ENCODE measurements at regions not wholly inside any gene's neighbourhood (a gene's known extent, or its start where the extent isn't known, plus 50 kb on each side); places are given as distances from the start of the nearest gene placed in this dataset.

GRCh38 chr6:126204126-126204525 lies 135.8 kb upstream of the CENPW start:
- H3K27ac ChIP-seq (ENCODE audit: low read depth, low read length, poor library complexity, severe bottlenecking): no peak overlapping the region
- no peaks in the 10 kb centered on the region for H4K20me1 ChIP-seq (ENCODE audit: insufficient read depth, low read length)
- no peaks in the 10 kb centered on the region for H3K27me3 ChIP-seq (ENCODE audit: insufficient read depth, low read length)
- TF ChIP-seq EZH2 (IDR thresholded peaks at IDR 0.05; ENCODE audit: borderline replicate concordance, low read length): no peak
- TF ChIP-seq, protein P1, sequence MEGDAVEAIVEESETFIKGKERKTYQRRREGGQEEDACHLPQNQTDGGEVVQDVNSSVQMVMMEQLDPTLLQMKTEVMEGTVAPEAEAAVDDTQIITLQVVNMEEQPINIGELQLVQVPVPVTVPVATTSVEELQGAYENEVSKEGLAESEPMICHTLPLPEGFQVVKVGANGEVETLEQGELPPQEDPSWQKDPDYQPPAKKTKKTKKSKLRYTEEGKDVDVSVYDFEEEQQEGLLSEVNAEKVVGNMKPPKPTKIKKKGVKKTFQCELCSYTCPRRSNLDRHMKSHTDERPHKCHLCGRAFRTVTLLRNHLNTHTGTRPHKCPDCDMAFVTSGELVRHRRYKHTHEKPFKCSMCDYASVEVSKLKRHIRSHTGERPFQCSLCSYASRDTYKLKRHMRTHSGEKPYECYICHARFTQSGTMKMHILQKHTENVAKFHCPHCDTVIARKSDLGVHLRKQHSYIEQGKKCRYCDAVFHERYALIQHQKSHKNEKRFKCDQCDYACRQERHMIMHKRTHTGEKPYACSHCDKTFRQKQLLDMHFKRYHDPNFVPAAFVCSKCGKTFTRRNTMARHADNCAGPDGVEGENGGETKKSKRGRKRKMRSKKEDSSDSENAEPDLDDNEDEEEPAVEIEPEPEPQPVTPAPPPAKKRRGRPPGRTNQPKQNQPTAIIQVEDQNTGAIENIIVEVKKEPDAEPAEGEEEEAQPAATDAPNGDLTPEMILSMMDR (IDR thresholded peaks at IDR 0.05; ENCODE audit: low read length): no peak
- no peaks in the 10 kb centered on the region for H3F3A ChIP-seq (ENCODE audit: insufficient read depth, low read length)
- no peaks in the 10 kb centered on the region for H3K4me1 ChIP-seq (ENCODE audit: insufficient read depth, low read length, severe bottlenecking)
- H3K9me2 ChIP-seq (ENCODE audit: low read depth, low read length): no peaks in the 10 kb centered on the region
- no peaks in the 10 kb centered on the region for H3K9me3 ChIP-seq (ENCODE audit: low read length)
- H3K4me2 ChIP-seq (ENCODE audit: low read length): no peak overlapping the region
- no peak overlapping the region for H3K9ac ChIP-seq (ENCODE audit: low read length)
- no peak overlapping the region for H2AFZ ChIP-seq (ENCODE audit: low read length)
- H3K4me3 ChIP-seq (ENCODE audit: low read depth, low read length, poor library complexity, severe bottlenecking): no peak overlapping the region
- H3K36me3 ChIP-seq (ENCODE audit: insufficient read depth, low read length): no peaks in the 10 kb centered on the region
- no peaks in the 10 kb centered on the region for H3K79me2 ChIP-seq (ENCODE audit: insufficient read depth, low read length)

DNA sequence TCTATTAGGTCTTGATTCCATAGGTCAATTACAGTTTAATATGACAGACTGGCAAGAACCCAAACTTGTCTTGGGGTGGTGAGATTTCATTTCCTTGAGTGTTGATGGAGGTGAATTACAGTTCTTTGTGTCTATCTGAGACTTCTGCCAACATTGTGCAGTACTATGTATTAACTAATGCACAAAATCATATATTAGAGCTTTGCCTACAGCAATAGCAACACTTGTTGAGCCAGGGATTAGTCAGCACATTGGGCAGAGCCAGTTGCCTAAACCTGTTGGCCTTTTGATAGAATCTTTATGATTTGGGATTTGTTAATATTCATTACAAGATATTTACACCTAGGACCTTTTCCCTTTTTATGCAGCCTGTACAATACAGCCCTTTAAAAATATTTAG lies 135.3 kb upstream of the CENPW start:
- Histone ChIP-seq H4K20me1 (ENCODE audit: insufficient read depth, low read length) (no peaks in the 10 kb centered on the region), H3K9me2 (ENCODE audit: low read depth, low read length) (no peaks in the 10 kb centered on the region), H3K4me3 (ENCODE audit: low read depth, low read length, poor library complexity, severe bottlenecking) (no peak overlapping the region), H3K27ac (ENCODE audit: low read depth, low read length, poor library complexity, severe bottlenecking) (no peak overlapping the region), H3K36me3 (ENCODE audit: insufficient read depth, low read length) (no peaks in the 10 kb centered on the region), H2AFZ (ENCODE audit: low read length) (no peak overlapping the region), H3K4me1 (ENCODE audit: insufficient read depth, low read length, severe bottlenecking) (no peaks in the 10 kb centered on the region), H3K9ac (ENCODE audit: low read length) (no peak overlapping the region), H3K9me3 (ENCODE audit: low read length) (no peaks in the 10 kb centered on the region), H3K27me3 (ENCODE audit: insufficient read depth, low read length) (no peaks in the 10 kb centered on the region), H3K4me2 (ENCODE audit: low read length) (no peak overlapping the region), H3F3A (ENCODE audit: insufficient read depth, low read length) (no peaks in the 10 kb centered on the region), H3K79me2 (ENCODE audit: insufficient read depth, low read length) (no peaks in the 10 kb centered on the region)
- TF ChIP-seq EZH2 (IDR thresholded peaks at IDR 0.05; ENCODE audit: borderline replicate concordance, low read length): no peak
- TF ChIP-seq, protein P1 (IDR thresholded peaks at IDR 0.05; ENCODE audit: low read length): no peak

GRCh38 chr6:126206504-126207246 lies 133.2 kb upstream of the CENPW start:
- H3K27me3 ChIP-seq (ENCODE audit: insufficient read depth, low read length): no peaks in the 10 kb centered on the region
- no peaks in the 10 kb centered on the region for H3K79me2 ChIP-seq (ENCODE audit: insufficient read depth, low read length)
- no peaks in the 10 kb centered on the region for H4K20me1 ChIP-seq (ENCODE audit: insufficient read depth, low read length)
- H3K27ac ChIP-seq (ENCODE audit: low read depth, low read length, poor library complexity, severe bottlenecking): no peak overlapping the region
- no peak overlapping the region for H3K9ac ChIP-seq (ENCODE audit: low read length)
- H3K4me3 ChIP-seq (ENCODE audit: low read depth, low read length, poor library complexity, severe bottlenecking): no peak overlapping the region
- no peak overlapping the region for H2AFZ ChIP-seq (ENCODE audit: low read length)
- no peak overlapping the region for H3K4me2 ChIP-seq (ENCODE audit: low read length)
- H3K36me3 ChIP-seq (ENCODE audit: insufficient read depth, low read length): no peaks in the 10 kb centered on the region
- H3F3A ChIP-seq (ENCODE audit: insufficient read depth, low read length): no peaks in the 10 kb centered on the region
- H3K4me1 ChIP-seq (ENCODE audit: insufficient read depth, low read length, severe bottlenecking): no peaks in the 10 kb centered on the region
- no peaks in the 10 kb centered on the region for H3K9me2 ChIP-seq (ENCODE audit: low read depth, low read length)
- no peak for TF ChIP-seq EZH2 (IDR thresholded peaks at IDR 0.05; ENCODE audit: borderline replicate concordance, low read length)
- TF ChIP-seq, protein P1 (IDR thresholded peaks at IDR 0.05; ENCODE audit: low read length): no peak
- no peaks in the 10 kb centered on the region for H3K9me3 ChIP-seq (ENCODE audit: low read length)

Data from OCI-LY1 (cell line).